ENCODE measurements at regions not wholly inside any gene's neighbourhood (a gene's known extent, or its start where the extent isn't known, plus 50 kb on each side); places are given as distances from the start of the nearest gene placed in this dataset.

DNA sequence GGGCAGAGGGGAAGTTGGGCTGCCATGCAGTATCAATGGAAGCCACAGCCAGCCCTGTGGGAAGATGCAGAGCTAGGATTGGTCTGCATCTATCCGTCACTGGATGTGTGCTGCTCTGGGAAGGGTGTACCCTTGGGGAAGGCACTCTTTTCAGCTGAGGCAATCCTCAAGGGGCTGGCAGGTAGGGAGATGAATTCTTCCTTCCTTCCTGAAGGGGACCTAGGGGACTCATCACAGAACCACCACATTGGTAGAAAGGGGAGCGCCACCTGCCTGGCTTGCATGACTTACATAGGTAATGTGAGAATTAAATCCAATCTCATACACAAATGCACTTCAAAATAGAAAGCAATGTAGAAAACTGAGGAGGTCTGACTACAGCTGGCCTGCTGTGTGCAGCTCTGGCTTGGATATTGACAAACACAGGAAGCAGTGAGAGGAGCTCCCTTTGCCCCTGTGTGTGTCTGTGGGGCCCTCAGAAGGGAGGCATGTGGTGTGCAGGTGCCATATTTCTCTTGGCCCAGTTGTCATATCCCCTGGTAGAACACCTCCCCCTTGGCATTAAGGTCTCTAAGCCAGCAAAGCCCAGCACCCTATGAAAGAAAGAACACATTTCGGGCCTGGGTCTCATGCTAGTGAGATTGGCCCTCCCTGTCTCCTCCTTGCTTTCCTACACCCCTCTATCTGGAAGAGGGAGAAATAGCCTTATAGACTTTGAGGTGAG, 260.3 kb upstream of the MOCS1 start:
- DNase-seq (ENCODE audit: low spot score) = no peak

DNA sequence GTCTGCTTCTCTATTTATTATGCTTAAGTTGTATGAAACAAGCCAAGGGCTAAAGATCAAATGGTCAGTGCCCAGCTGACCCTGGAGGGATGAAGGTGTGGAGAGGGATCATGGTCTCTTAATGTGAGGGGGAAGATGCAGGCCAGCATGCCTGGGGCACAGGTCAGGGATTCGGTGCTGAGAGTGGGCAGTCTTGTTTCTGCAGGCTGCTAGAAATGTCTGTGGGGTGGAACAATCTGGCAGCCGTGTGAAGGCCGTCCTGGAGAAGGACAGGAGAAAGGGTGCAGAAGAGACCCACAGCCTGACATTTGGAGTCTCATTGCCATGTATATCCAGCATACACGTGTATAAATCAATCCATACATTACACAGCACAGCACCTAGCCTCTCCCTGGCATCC, 258.3 kb upstream of the MOCS1 start:
- no peak for DNase-seq (ENCODE audit: low spot score)

DNA sequence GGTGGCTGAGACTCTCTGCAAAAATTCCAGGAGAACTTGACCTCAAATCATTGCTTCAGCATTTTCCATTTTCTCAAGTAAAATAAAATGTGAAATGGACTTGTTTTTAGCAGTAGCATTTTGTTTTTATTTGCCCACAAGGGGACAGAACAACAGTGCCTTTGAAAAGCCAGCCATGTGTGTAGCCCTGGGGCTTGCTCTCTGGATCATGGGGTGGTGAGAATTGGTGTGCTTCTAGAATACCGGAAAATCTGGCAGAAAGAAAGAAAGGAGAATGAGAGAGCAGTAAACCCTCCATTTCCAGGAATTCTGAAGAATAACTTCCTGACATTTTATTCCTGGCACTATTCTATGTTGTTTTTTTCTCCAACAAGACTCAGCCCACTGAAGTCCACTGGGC, 254.7 kb upstream of the MOCS1 start:
- DNase-seq (ENCODE audit: low spot score) = no peak

DNA sequence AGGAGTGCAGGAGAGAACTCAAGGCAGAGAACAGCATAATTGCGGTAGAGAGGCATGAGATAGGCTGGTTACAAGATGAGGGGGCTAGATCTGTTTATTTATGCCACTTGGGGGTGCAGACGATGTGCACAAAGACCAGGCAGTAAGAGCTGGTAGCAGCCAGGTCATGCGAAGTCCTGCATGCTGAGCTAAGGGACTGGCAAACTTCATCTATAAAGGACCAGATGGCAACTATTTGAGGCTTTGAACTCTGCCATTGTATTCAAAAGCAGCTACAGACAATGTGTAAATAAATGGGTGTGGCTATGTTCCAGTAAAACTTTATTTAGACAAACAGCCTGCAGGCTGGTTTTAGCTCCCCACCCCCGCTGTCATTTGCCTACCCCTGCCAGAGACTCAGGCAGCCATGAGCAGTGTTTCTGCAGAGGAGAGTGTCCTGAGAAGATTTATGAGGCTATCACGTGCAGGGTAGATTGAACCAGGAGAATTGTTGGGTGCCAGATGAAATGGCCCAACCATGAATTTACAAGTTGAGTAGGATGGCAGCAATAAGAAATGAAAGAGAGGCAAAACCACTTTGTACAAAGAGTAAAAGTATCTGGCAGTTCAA, 253.4 kb upstream of the MOCS1 start:
- no peak for DNase-seq (ENCODE audit: low spot score)

DNA sequence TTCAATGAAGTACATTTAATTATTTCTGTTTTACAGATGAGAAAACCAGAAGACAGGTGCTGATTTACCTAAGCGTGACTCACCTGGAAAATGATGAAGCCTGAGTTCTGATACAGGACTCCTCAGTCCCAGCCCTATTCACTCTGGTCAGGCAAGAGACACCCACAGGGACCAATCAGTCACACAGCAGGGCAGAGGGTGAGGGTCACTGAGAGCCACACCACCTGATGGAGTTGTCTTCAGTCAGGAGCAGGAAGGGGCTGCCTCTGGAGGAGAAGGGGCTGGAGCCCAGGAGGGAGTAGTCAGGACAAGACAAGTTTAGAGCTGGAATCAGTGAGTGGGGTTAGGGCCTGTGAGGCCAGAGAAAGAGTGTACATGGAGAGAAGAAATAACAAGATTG, 251.2 kb upstream of the MOCS1 start:
- no peak for DNase-seq (ENCODE audit: low spot score)

DNA sequence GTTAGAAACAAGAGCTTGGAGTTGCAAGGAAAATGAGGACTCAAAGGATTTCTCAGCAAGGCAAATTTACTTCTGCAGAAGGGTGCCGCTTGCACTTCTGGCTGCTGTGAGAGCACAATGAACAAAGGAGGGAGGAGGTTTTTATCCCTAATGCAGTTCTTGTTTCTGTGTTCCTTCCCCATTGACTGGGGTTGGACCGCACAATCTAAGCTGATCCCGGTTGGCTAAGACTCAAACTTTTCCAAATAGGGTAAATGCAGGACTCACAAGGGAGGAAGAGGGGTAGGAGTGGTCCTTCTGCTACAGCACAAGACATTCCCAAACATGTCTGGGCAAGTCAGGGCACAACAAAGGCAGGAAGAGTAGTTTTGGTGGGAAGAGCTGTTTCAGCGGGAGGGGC, 249.6 kb upstream of the MOCS1 start:
- DNase-seq (ENCODE audit: low spot score) = no peak

DNA sequence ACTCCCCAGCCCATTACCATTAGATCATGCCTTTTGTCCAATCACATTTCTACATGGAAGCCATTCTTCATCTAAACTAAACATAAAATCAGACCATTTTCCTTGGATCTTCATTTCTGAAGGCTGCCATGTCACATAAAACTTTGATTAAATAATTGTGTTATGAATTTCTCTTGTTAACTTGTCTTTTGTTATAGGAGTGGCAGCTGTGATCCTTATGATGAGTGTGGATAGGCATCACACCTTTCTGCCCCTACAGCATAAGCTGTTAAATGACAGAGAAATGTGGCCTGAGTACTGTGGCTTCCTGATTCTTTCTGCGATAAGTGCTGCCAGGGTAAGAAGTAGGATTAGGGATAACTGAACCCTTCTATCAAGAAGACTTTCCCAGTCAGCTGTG, 247.1 kb upstream of the MOCS1 start:
- no peak for DNase-seq (ENCODE audit: low spot score)

DNA sequence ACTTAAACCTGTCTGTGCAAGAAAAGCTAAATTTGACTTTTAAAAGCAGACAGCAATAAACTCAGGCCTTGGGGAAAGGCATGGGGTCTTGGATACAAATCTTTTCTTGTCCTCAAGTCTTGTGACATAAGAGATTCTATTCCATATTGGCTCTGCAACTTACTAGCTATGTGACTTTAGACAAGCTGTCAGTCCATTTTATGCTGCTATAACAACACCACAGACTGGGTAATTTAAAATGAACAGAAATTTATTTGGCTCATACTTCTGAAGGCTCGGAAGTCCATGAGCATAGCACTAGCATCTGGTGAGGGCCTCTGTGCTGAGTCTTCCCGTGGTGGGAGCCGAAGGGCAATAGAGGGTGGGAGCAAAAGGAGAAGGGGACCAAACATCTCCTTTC, 246.0 kb upstream of the MOCS1 start:
- DNase-seq (ENCODE audit: low spot score) = no peak

DNA sequence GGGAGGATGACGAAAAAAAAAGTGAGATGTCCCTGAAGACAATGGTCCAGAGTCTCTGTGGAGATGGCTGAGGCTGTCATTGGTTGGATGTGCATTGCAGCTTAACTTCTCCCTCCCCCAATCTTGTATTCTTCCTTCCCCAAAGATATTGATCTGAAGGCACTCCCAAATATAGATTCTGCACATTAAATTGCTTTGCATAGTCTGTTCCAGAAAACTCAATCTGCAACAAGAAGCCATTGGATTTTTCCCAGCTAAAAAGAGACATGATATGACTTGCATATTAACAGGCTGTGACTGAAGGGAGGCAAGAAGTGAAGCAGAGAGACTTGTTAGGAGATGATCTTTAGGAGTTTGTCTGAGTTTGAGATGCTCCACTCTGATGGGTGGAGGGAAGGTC, 245.2 kb upstream of the MOCS1 start:
- no peak for DNase-seq (ENCODE audit: low spot score)

DNA sequence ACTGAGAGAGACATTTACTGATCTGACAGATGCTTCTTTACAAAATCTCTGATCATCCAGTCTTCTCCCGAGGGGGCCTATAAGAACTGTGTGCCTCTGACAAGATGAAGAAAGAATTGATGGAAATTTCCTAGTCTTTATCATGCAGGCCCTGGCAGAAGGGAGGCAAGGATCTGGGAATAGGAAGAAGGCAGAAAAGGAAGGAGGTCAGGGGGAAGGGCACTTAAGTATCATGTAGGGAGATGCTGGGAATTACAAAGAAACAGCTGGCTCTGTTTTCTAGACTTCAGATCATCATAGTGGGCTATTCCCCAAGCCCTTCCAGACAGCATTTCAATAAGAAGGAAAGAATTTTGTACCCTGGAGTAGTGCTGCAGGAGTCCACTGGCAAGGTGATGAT, 243.3 kb upstream of the MOCS1 start:
- no peak for DNase-seq (ENCODE audit: low spot score)

DNA sequence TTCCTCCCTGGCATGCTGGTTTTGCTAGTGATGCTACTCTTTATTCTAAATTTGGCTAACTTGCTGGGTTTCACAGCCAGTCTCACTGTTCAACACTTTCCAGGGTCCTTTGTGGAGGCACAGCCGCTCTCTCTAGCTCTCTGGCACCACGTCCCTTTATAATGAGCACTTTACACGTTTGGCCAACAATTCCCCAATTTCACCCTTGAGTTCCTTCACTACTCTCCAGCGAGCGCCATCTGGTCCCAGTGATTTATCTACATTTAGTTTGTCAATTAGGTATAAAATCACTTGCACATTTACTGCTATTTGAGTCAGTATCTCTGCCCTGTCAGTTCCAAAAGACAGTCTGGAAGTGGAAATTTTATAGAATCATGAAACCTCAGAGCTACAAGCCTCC, 241.9 kb upstream of the MOCS1 start:
- DNase-seq (ENCODE audit: low spot score) = no peak

DNA sequence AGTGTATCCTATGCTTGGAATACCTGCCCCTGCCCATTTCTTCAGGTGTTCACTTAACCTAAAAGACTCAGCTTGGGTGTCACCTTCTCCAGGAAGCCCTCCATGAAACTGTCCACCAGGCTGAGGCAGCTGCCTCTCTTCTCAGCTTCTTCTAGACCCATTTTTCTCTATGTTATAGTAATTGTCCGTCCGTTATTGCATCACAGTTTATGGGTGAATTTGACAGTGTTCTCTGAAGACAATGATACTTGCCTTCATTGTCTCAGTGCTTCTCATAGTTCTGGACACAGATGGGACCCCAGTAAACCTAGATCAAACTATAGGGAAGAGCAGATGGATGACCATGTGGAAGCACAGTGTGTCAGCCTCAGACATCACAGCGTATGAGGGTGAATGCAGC, 238.0 kb upstream of the MOCS1 start:
- no peak for DNase-seq (ENCODE audit: low spot score)

DNA sequence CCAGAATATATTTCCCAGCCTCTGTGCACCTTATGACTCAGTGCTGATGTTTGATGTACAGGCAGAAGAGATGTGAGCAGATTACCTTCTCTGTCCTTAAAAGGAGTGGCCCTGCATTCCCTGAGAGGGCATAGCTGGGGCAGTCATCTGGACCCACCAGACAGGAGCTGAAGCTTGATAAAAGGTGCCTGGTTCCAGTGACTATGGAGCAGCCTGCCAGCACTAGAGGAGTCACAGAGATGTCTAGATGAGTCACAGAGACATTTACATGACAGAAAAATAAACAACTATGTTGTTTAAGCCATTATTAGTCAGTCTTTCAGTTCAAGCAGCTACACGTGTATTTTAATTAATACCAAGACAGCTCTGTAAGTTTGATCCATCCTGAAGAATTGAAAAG, 237.1 kb upstream of the MOCS1 start:
- DNase-seq (ENCODE audit: low spot score) = no peak

DNA sequence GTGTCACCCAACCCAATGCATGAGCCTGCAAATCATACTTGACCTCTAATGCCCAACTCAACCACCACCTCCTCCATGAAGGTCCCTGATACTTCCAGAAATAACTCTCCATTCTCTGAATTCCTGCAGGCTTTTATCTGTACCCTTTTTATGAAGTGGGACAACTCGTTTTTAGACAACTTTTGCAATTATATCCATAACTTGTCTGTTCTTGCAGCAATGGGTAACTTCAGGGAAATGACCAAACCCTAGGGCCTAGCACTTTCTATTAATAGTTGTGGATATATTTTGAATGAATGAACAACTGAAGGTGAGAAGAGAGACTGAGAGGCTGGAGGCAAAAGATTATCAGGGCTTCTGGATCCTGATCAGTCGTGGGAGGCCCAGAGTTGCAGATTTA, 236.6 kb upstream of the MOCS1 start:
- no peak for DNase-seq (ENCODE audit: low spot score)

DNA sequence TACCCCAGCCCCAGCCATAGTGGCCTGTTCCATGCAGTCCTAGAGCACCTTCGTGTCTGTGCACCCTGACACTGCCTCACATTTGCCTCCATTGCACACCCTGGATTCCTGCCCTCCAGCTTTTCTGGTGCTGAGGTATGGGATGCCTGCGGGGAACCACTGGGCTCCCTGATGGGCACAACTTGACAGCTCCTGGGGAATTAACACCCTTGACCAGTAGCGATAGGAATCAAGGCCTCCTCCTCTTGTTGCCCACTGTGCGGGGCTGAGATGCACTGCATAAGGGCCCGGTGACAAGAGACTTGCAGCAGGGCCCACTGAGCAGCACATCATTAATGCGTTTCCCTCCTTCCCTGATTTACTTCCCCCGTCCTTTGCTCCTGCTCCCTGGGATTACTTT, 235.6 kb upstream of the MOCS1 start:
- no peak for DNase-seq (ENCODE audit: low spot score)

DNA sequence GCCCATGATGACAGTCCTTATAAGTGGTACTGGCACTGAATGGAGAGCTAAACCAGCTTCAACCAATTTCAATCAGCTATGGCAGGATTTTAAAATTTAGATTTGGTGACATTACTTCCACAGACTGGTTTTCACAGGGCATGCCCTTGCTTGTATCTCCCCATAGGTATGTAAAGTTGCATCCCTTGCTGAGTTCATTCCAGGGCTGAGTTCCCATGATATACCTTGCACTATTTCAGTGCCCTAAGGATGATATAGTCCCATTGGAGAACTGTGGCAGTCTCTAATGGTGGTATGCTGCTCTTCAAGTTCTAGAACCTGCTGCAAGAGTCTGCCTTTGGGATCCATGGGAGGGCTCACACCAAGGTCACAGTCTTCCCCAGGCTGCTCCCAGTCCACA, 232.7 kb upstream of the MOCS1 start:
- no peak for DNase-seq (ENCODE audit: low spot score)

DNA sequence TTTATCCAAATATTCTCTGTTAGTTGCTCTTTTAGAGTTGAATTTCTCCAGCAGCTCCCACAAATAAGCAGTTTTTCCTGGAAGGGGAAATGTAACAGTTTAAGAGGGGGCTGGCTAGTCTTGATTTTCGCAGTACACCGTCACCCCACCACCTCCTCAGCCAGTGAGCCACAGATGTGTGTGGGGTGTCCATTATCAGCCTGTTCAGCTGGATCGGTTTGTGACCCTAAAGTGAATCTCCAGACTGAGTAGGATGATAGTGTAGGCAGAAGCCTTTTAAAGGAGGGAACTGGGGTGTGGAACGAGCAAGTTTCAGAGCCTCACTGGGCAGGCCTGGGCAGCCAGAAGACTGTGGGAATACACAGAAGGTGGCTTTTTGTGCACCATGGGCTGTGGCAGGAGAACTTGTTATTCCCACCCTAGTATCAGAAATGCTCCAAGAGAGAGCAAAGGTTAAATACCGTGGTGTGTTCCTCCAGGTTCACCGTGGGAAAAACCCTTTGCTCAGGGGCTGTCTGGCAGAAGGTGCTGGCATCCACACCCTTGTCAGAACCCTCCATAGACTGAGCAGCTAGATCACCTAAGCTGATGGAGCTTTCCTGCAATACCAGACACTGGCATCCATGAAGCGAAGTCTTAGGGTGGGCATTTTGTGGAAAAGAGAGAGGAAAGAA, 230.9 kb upstream of the MOCS1 start:
- DNase-seq (ENCODE audit: low spot score) = no peak

DNA sequence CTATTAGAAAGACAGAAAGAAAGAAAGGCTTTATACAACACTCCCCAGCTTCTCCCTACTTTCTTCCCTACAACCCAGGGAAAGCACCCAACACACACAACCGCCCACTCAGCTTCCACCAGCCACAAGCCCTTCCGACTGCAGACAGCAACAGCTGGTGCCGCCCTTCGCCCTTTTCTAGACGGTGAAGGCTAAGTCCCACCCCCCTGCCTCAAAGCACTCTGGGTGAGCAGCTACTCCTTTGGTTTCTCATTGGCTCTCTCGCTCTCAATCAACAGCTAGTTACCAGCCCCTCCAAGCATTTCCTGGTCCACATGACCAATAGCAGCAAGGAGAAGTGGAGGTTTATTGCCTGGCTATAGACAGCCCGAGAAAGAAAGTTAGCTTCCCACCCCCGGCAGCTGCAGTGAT, 230.1 kb upstream of the MOCS1 start:
- no peak for DNase-seq (ENCODE audit: low spot score)

DNA sequence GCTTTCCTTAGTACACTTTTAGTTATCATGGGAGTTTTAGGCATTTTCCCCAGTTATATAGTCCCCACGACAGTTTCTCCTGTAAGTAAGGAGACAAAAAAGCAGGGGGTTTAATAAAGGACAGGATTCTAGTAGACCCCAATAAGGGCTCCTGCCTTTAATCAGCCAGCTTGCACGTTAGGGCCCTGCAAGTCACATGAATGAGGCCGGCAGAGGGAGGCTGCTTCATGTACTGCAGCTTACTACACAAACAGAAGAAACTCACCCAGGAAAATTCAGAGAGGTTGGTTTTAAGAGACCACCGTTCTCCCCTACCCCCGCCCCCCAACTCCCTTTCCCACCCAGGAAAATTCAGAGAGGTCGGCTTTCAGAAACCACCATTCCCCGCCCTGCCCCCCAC, 229.7 kb upstream of the MOCS1 start:
- no peak for DNase-seq (ENCODE audit: low spot score)

DNA sequence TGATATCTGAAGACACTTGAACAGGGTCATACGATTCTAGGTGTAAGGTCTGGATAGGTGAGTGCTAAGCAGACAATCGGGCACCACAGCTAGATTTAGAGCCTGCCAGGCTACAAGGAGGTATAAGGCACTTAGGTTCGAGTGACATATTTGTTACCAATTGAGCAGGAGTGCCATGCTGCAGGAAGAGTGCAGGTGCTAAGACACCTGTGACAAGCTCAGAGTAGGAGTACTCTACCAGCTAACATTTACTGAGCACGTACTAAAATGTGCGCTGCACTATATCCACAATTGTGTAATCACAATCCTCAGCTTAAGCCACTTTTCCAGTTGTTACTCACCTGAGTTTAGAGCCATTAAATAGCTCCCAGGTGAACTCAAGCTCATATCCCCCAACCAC, 227.8 kb upstream of the MOCS1 start:
- DNase-seq (ENCODE audit: low spot score) = no peak

DNA sequence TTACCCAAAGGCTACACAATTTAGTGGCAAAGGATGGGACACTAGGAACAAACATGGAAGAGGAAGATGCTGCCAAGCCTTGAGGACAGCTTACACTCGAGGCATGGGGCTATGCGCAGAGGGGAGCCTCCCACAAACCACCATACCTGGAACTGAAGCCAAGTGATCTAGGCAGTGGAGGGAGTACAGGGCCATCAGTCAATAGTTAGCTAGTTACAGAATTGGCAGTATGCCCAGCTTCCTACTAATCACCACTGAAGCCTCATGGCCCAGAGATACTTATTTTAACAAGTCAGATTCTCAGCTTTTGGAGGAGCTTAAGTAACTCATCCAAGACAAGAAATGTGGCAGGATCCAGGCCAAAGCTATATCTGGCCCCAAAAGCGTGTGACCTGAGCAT, 226.6 kb upstream of the MOCS1 start:
- no peak for DNase-seq (ENCODE audit: low spot score)

DNA sequence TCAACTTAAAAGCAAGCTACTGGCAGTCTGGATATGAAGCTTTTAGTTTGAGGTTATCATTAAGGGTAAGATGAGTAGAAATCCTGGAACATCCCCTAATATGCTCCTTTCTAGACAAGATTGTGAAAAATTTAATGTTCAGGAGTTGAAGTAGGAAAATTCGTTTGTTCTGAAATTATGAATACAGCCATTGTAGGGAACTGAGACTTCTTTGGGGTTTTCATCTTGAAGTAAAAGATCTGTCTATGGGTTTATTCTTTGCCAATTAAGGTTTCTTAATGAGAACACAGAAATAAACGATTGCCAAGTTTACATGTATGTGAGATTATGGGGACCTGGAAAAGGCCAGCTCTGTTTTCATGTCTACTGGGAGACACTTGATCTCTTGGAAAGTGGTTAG, 225.6 kb upstream of the MOCS1 start:
- no peak for DNase-seq (ENCODE audit: low spot score)

DNA sequence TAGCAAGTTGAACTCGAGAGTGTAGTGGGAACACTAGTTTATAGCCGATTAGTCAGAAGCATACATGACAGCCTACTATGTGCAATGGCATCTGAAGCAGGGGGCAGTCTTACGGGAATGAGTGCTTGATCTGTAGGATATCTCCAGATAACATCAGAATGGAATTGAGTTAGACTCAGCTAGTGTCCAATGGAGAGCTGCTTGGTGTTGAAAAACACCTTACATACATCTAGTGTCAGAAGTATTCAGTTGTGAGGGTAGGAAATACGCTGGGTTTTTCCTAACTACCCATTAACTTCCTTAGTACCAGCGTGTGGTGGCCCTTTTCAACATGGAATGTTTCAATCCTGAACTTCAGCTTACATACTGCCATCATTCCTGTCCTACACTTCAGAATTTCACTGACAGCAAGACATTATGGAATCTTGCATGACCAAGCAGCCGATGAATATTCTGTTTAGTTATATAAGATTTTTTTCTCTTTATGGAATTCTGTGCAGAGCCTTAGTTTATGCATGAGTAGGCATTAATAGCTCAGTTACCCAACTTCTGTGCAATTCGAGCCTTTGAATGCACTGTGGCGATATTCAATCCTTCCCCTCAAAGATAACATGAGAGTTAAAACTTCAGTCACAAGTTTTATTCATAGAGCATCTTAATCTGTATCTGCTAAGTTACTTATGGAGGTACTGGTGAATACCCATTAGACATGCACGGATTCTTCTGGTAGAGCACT, 218.6 kb upstream of the MOCS1 start:
- no peak for DNase-seq (ENCODE audit: low spot score)
